Mesothelial cell of epicardium (in vitro differentiated cells): ENCODE measurements at regions not wholly inside any gene's neighbourhood (a gene's known extent, or its start where the extent isn't known, plus 50 kb on each side); places are given as distances from the start of the nearest gene placed in this dataset.

Experiments
- DNase-seq, 2 experiments: peaks; one replicate each; pipeline ENCODE4 v3.0.0; 2021; ENCODE audit warnings: low spot score in 2 of 2; ENCODE audit not compliant: unreplicated experiment in 2 of 2
- H3K27ac Mint-ChIP-seq: 2 replicates; pipeline ENCODE4 v1.8.0; 2021; ENCODE audit warnings: mixed read lengths
- H3K27me3 Mint-ChIP-seq: 2 replicates; pipeline ENCODE4 v1.8.0; 2021; ENCODE audit warnings: low read depth, mixed read lengths
- H3K36me3 Mint-ChIP-seq: 2 replicates; pipeline ENCODE4 v1.8.0; 2021; ENCODE audit warnings: mixed read lengths
- H3K4me1 Mint-ChIP-seq: 2 replicates; pipeline ENCODE4 v1.8.0; 2021; ENCODE audit warnings: mixed read lengths
- H3K4me3 Mint-ChIP-seq: 2 replicates; pipeline ENCODE4 v1.8.0; 2021; ENCODE audit warnings: mild to moderate bottlenecking, moderate library complexity, mixed read lengths
- H3K9me3 Mint-ChIP-seq: 2 replicates; pipeline ENCODE4 v1.8.0; 2021; ENCODE audit warnings: mixed read lengths
- TF ChIP-seq, protein P1 (sequence below): fragments of 200-600 bp; sonication (generic); IDR thresholded peaks from one replicate; pipeline ENCODE4 v1.5.0; 2021; ENCODE audit warnings: antibody characterized with exemption; ENCODE audit not compliant: unreplicated experiment

DNA sequence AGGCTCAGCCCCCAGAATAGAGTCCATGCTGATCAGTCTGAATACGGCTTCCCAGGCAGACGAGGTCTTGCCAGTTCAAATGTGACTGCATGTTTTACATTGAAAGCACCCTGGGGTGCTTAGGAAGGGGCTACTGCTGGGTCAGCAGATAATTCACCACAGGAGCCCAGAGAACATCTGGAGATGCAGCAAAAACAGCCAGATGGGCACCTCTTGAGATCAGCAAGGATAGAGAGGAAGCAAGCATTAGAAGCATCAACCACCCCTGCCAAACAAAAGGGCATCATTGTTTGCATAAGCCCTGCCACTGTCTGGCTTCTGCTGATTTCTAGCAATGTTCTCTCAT lies 403.1 kb downstream of the RRAGC start:
- DNase-seq: no peak
- Mint-ChIP-seq H3K36me3 (no peaks in the 10 kb centered on the region), H3K4me1 (no peaks in the 10 kb centered on the region), H3K27me3 (peaks cover 71% of the 10 kb centered on the region), H3K4me3 (no peak overlapping the region), H3K27ac (no peak overlapping the region), H3K9me3 (no peaks in the 10 kb centered on the region)
- TF ChIP-seq, protein P1, sequence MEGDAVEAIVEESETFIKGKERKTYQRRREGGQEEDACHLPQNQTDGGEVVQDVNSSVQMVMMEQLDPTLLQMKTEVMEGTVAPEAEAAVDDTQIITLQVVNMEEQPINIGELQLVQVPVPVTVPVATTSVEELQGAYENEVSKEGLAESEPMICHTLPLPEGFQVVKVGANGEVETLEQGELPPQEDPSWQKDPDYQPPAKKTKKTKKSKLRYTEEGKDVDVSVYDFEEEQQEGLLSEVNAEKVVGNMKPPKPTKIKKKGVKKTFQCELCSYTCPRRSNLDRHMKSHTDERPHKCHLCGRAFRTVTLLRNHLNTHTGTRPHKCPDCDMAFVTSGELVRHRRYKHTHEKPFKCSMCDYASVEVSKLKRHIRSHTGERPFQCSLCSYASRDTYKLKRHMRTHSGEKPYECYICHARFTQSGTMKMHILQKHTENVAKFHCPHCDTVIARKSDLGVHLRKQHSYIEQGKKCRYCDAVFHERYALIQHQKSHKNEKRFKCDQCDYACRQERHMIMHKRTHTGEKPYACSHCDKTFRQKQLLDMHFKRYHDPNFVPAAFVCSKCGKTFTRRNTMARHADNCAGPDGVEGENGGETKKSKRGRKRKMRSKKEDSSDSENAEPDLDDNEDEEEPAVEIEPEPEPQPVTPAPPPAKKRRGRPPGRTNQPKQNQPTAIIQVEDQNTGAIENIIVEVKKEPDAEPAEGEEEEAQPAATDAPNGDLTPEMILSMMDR: no peak

DNA sequence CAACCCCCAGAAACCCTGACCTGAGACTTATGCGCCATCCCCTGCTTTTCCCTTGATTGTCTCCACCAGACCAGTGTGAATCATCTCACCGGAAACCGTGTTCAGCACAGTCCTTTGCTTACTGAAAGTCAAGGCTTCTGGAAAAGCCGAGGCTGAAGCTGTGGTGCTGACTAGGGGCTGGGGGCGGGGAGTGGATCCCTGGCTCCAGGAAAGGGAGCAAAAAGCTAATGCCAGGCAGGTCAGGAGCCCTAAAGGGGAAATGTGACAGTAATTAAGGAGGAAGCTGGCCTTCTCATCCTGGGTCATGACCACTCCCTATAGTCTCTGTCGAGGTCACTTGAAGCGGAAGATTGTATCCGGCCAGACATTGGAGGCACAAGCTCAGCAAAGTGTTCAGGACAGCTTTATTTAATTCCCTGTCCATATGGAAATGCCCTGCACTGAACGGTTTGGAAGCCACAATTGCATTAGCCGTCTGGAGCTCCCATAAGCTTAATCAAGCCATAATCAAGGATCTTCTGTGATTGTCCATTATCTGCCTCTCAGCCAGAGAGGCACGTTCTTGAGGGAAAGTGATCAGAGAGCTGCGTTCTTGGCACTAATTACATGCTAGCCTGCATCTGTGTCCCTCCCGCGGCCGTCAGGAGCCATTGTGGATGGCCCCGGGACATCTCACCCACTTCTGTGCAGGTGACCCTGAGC lies 403.6 kb downstream of the RRAGC start:
- no peak overlapping the region for H3K27ac Mint-ChIP-seq
- TF ChIP-seq, protein P1: no peak

DNA sequence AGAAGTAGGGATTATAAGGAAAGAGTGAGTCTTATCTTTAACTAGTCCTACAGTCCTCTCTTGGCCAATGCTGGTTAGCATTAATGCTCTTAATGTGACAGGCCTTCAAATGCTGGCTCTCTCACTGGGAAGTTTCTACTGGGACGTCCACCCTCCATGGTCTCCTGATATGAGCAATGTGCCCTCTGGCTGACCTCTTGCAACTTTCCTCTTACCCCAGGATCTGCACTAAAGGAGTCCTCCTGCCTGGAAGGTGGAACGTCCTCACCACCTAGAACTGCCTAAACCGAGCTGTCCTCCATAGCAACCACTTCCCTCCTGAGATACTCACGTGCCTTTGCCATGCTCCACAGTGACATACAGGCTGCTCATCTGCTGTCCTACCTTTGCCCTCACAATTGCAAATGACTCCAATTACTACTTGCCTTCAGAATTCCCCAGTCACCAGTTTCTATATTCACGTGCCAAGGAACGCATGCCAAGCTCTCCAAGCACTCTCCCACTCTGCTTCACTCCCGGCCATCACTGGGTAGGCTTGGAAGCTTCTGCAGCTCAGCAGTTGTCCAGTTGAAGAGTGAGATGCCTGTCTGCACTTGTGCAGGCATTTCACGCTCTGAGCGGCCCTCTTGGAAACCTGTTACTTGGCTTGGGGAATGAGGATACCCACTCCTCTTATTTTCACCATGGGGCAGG lies 404.7 kb downstream of the RRAGC start:
- peaks cover 64% of the 10 kb centered on the region for H3K27me3 Mint-ChIP-seq
- H3K4me3 Mint-ChIP-seq: no peak overlapping the region
- no peaks in the 10 kb centered on the region for H3K9me3 Mint-ChIP-seq
- TF ChIP-seq, protein P1: no peak
- DNase-seq: no peak
- no peak overlapping the region for H3K27ac Mint-ChIP-seq
- no peaks in the 10 kb centered on the region for H3K4me1 Mint-ChIP-seq
- no peaks in the 10 kb centered on the region for H3K36me3 Mint-ChIP-seq

More for the DNA sequence above, 403.6 kb downstream of the RRAGC start:
- Mint-ChIP-seq H3K36me3 (no peaks in the 10 kb centered on the region), H3K9me3 (no peaks in the 10 kb centered on the region), H3K4me1 (no peaks in the 10 kb centered on the region), H3K4me3 (no peak overlapping the region), H3K27me3 (peaks cover 69% of the 10 kb centered on the region)
- no peak for DNase-seq

DNA sequence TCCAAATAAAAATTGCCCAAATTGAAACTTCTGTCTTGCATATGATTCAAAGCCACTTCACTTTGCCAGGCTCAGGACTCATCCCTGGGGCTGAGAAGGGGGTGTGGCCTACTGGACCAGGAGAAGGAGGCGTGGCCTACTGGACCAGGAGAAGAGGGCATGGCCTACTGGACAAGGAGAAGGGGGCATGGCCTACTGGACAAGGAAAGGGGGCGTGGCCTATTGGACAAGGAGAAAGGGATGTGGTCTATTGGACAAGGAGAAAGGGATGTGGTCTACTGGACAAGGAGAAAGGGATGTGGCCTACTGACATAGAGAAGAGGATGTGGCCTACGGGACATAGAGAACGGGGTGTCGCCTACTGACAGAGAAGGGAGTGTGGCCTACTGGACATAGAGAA lies 405.3 kb downstream of the RRAGC start:
- no peak for DNase-seq
- H3K4me1 Mint-ChIP-seq: no peaks in the 10 kb centered on the region
- H3K36me3 Mint-ChIP-seq: no peaks in the 10 kb centered on the region
- H3K27ac Mint-ChIP-seq: no peak overlapping the region
- TF ChIP-seq, protein P1: no peak
- no peak overlapping the region for H3K4me3 Mint-ChIP-seq
- H3K9me3 Mint-ChIP-seq: no peaks in the 10 kb centered on the region
- H3K27me3 Mint-ChIP-seq: peaks cover 58% of the 10 kb centered on the region

DNA sequence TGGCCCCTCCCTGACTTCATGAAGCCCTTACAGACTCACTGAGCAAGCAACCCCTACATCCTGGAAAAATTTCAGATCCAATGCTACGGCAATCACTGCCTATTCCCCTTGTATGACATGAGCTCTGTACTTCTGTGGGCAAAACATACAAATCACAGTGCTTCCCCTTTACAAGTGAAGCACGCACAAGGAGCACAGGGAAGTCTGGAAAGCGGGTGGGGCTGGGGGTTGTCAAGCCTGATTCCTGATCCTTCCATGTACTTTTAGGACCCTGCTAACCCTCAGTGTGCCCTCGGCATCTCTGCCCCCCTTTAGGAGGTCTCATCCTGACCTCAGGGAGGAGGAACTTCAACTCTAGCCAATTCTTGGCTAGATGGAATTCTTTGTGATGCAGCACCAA lies 405.7 kb upstream of the POU3F1 start:
- no peaks in the 10 kb centered on the region for H3K4me1 Mint-ChIP-seq

More for the DNA sequence above, 405.7 kb upstream of the POU3F1 start:
- no peak for DNase-seq
- Mint-ChIP-seq H3K36me3 (no peaks in the 10 kb centered on the region), H3K4me3 (no peak overlapping the region), H3K27ac (no peak overlapping the region), H3K27me3 (peaks cover 52% of the 10 kb centered on the region), H3K9me3 (no peaks in the 10 kb centered on the region)
- TF ChIP-seq, protein P1: no peak
